ENCODE measurements at regions not wholly inside any gene's neighbourhood (a gene's known extent, or its start where the extent isn't known, plus 50 kb on each side); places are given as distances from the start of the nearest gene placed in this dataset.

GRCh38 chr10:21399392-21400035, 126.0 kb downstream of the SKIDA1 start:
- no peaks in the 10 kb centered on the region for H3K27me3 ChIP-seq (replicated peaks in 1 of 2; ENCODE audit: control insufficient read depth in 2 of 2, insufficient read depth in 2 of 2, low read length in 1 of 2)
- intact Hi-C loops (cut with micrococcal nuclease; ENCODE audit: unreplicated experiment) (no loop called here), in situ Hi-C loops (cut with MboI) (no loop called here)
- no peaks in the 10 kb centered on the region for H3K79me2 ChIP-seq (ENCODE audit: control insufficient read depth, insufficient read depth, low read length)
- SMC1A ChIA-PET (ENCODE audit: uncharacterized antibody, unreplicated experiment): interaction anchor here (1.4 kb wide), 1 partner anchor 21 kb away, joined by 4 read pairs; no protein-coding TSS in a partner anchor
- no peaks in the 10 kb centered on the region for H3K4me1 ChIP-seq (ENCODE audit: control insufficient read depth, insufficient read depth, low read length)
- H2AFZ ChIP-seq (ENCODE audit: control insufficient read depth, low read depth, low read length): no peak overlapping the region
- H3K4me2 ChIP-seq (ENCODE audit: control insufficient read depth, insufficient read depth): no peak overlapping the region
- H3K27ac ChIP-seq (ENCODE audit: control insufficient read depth, insufficient read depth): no peak overlapping the region
- TF ChIP-seq, protein P1, sequence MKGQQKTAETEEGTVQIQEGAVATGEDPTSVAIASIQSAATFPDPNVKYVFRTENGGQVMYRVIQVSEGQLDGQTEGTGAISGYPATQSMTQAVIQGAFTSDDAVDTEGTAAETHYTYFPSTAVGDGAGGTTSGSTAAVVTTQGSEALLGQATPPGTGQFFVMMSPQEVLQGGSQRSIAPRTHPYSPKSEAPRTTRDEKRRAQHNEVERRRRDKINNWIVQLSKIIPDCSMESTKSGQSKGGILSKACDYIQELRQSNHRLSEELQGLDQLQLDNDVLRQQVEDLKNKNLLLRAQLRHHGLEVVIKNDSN (IDR thresholded peaks at IDR 0.05; ENCODE audit: borderline replicate concordance, extremely low read length, insufficient read depth, low read depth, low read length): no peak
- TF ChIP-seq SREBF2 (IDR thresholded peaks at IDR 0.05; ENCODE audit: low read length): no peak
- TF ChIP-seq GABPA (IDR thresholded peaks at IDR 0.05; ENCODE audit: low read depth): no peak
- POLR2A ChIA-PET: interaction anchor here (0.6 kb wide), 1 partner anchor 467 kb away, joined by 3 read pairs; no protein-coding TSS in a partner anchor
- WGBS (ENCODE audit: insufficient coverage, insufficient replicate concordance, low lambda C conversion rate, missing lambda C conversion rate): 35% methylated on average over 6 of the region's 6 CpGs
- H3K9ac ChIP-seq (ENCODE audit: control insufficient read depth, insufficient read depth, low read length): no peak overlapping the region
- CTCF ChIA-PET: interaction anchor here (1.1 kb wide), 1 partner anchor 122 kb away, joined by 4 read pairs; no protein-coding TSS in a partner anchor
- no peaks in the 10 kb centered on the region for H3K9me3 ChIP-seq (replicated peaks; ENCODE audit: control insufficient read depth, insufficient read depth, low read length)
- BruUV-seq (replicated peaks): no TSS peak
- H3K4me3 ChIP-seq: no peak overlapping the region
- no peak for FAIRE-seq
- no peaks in the 10 kb centered on the region for H4K20me1 ChIP-seq (ENCODE audit: control insufficient read depth, insufficient read depth)
- no peak for DNase-seq (ENCODE audit: low read depth, low spot score)
- no peaks in the 10 kb centered on the region for H3K36me3 ChIP-seq (ENCODE audit: control insufficient read depth in 2 of 2, insufficient read depth in 2 of 2, low read length in 1 of 2)
- RAD21 ChIA-PET (ENCODE audit: unreplicated experiment): interaction anchor here (1.0 kb wide), 1 partner anchor 46 kb away, joined by 3 read pairs; no protein-coding TSS in a partner anchor
- no peak for ATAC-seq

- no peaks in the 10 kb centered on the region; the same call in 2 of the 3 replicates for H3K9me3 ChIP-seq (replicated peaks; ENCODE audit: control insufficient read depth, insufficient read depth, low read length)
- in situ Hi-C loops (cut with MboI) (no loop called here), intact Hi-C loops (cut with micrococcal nuclease; ENCODE audit: unreplicated experiment) (no loop called here)
- ChIA-PET POLR2A (no interaction called here), RAD21 (ENCODE audit: unreplicated experiment) (no interaction called here), SMC1A (ENCODE audit: uncharacterized antibody, unreplicated experiment) (no interaction called here), CTCF (interaction anchor here (1.1 kb wide), 1 partner anchor 121 kb away, joined by 4 read pairs; no protein-coding TSS in a partner anchor)
- no TSS peak for BruUV-seq (replicated peaks)
- WGBS (ENCODE audit: insufficient coverage, insufficient replicate concordance, low lambda C conversion rate, missing lambda C conversion rate): 0% methylated on average over 2 of the region's 2 CpGs
- H3K36me3 ChIP-seq (ENCODE audit: control insufficient read depth in 2 of 2, insufficient read depth in 2 of 2, low read length in 1 of 2): no peaks in the 10 kb centered on the region
- no peaks in the 10 kb centered on the region for H4K20me1 ChIP-seq (ENCODE audit: control insufficient read depth, insufficient read depth)
- ATAC-seq (no peak), FAIRE-seq (no peak), DNase-seq (ENCODE audit: low read depth, low spot score) (no peak)
- no peak overlapping the region for H3K27ac ChIP-seq (ENCODE audit: control insufficient read depth, insufficient read depth)
- no peak overlapping the region for H3K9ac ChIP-seq (ENCODE audit: control insufficient read depth, insufficient read depth, low read length)
- no peak overlapping the region for H2AFZ ChIP-seq (ENCODE audit: control insufficient read depth, low read depth, low read length)
- H3K27me3 ChIP-seq (replicated peaks in 1 of 2; ENCODE audit: control insufficient read depth in 2 of 2, insufficient read depth in 2 of 2, low read length in 1 of 2): no peaks in the 10 kb centered on the region
- no peak overlapping the region for H3K4me3 ChIP-seq
- no peaks in the 10 kb centered on the region for H3K4me1 ChIP-seq (ENCODE audit: control insufficient read depth, insufficient read depth, low read length)
- H3K79me2 ChIP-seq (ENCODE audit: control insufficient read depth, insufficient read depth, low read length): no peaks in the 10 kb centered on the region
- no peak overlapping the region for H3K4me2 ChIP-seq (ENCODE audit: control insufficient read depth, insufficient read depth)
- no peak for TF ChIP-seq RAD51 (IDR thresholded peaks at IDR 0.05)
- no peak for TF ChIP-seq RAD21 (IDR thresholded peaks at IDR 0.05; ENCODE audit: insufficient read depth, low read depth, low read length)
- TF ChIP-seq, protein P2, sequence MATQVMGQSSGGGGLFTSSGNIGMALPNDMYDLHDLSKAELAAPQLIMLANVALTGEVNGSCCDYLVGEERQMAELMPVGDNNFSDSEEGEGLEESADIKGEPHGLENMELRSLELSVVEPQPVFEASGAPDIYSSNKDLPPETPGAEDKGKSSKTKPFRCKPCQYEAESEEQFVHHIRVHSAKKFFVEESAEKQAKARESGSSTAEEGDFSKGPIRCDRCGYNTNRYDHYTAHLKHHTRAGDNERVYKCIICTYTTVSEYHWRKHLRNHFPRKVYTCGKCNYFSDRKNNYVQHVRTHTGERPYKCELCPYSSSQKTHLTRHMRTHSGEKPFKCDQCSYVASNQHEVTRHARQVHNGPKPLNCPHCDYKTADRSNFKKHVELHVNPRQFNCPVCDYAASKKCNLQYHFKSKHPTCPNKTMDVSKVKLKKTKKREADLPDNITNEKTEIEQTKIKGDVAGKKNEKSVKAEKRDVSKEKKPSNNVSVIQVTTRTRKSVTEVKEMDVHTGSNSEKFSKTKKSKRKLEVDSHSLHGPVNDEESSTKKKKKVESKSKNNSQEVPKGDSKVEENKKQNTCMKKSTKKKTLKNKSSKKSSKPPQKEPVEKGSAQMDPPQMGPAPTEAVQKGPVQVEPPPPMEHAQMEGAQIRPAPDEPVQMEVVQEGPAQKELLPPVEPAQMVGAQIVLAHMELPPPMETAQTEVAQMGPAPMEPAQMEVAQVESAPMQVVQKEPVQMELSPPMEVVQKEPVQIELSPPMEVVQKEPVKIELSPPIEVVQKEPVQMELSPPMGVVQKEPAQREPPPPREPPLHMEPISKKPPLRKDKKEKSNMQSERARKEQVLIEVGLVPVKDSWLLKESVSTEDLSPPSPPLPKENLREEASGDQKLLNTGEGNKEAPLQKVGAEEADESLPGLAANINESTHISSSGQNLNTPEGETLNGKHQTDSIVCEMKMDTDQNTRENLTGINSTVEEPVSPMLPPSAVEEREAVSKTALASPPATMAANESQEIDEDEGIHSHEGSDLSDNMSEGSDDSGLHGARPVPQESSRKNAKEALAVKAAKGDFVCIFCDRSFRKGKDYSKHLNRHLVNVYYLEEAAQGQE (IDR thresholded peaks at IDR 0.05; ENCODE audit: low read depth, low read length): no peak
- TF ChIP-seq, protein P3, sequence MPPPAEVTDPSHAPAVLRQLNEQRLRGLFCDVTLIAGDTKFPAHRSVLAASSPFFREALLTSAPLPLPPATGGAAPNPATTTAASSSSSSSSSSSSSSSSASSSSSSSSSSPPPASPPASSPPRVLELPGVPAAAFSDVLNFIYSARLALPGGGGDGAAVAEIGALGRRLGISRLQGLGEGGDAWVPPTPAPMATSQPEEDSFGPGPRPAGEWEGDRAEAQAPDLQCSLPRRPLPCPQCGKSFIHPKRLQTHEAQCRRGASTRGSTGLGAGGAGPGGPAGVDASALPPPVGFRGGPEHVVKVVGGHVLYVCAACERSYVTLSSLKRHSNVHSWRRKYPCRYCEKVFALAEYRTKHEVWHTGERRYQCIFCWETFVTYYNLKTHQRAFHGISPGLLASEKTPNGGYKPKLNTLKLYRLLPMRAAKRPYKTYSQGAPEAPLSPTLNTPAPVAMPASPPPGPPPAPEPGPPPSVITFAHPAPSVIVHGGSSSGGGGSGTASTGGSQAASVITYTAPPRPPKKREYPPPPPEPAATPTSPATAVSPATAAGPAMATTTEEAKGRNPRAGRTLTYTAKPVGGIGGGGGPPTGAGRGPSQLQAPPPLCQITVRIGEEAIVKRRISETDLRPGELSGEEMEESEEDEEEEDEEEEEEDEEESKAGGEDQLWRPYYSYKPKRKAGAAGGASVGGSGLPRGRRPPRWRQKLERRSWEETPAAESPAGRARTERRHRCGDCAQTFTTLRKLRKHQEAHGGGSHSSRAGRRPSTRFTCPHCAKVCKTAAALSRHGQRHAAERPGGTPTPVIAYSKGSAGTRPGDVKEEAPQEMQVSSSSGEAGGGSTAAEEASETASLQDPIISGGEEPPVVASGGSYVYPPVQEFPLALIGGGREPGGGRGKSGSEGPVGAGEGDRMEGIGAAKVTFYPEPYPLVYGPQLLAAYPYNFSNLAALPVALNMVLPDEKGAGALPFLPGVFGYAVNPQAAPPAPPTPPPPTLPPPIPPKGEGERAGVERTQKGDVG (CRISPR knock-in tag; IDR thresholded peaks at IDR 0.05): no peak
Measured at GRCh38 chr10:21398563-21399231, 126.8 kb downstream of the SKIDA1 start.
